Activated T-cell treated with anti-CD3 and anti-CD28 coated beads, Interleukin-2, amount 50 U/mL, for 1 hour (primary cell): ENCODE measurements at regions not wholly inside any gene's neighbourhood (a gene's known extent, or its start where the extent isn't known, plus 50 kb on each side); places are given as distances from the start of the nearest gene placed in this dataset.

ENCODE experiments used
- DNase-seq: peaks from one replicate; pipeline ENCODE4 v3.0.0-alpha.2; 2020

DNA sequence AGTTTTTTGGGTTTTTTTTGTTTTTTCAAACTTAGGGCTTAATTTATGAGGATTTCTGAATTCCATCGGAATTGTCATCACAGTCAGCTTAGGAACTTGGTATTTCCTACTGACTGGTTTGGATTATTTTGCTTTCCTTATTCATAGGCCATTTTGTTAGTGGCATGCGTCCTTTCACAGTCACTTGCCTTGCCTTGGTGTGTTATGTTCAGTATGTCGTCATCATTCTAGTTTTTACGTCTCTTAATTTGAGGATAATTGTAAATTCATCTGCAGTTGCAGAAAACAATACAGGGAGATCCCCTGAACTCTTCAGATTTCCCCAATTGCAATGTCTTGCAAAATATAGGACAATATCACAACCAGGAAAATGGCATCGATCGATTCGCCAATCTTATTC, 485.3 kb downstream of the CBLN2 start:
- no peak for DNase-seq

DNA sequence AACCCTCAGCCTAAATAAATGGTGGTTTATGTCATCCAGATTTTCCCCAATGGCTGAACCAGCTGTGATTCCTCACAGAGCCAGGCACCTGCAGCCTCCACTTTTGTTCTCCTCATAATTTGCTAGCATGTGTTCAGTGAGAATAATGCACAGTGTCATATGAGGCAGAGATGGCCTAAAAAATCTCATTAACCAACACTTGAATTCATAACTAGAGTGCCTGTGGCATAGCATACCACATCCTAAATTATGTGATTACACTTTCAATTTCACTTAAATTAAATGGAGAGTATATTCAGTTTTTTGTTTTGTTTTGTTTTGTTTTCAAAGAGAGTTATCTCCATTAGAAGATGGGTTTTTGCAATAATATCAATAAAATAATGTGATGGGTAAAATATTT, 488.0 kb downstream of the CBLN2 start:
- DNase-seq = no peak

DNA sequence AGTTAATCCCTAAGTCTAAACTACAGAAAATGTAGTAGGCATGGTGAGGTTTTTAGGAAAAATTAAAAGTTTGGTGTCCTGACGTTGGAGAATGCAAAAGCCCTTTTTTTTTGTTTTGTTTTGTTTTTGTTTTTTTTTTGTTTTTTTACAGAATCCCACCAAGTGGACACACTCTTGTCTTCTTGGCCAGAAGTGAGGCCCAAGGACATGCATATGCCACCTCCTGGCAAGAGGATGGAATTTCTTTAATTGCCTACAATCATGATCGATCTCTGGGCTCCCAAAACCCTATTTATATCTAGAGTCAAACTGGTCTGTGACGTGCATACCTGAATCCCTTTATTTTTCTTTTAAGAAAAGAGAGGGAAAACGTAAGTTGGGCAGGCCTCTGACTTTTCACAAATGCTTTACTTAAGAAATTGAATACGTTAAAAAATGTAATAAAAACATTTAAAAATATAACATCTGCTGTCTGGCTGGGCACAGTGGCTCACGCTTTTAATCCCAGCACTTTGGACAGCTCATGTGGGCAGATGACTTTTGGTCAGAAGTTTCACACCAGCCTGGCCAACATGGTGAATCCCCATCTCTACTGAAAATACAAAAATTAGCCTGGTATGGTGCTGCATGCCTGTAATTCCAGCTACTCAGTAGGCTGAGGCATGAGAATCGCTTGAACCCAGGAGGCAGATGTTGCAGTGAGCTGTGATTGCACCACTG, 502.7 kb downstream of the CBLN2 start:
- DNase-seq = no peak

DNA sequence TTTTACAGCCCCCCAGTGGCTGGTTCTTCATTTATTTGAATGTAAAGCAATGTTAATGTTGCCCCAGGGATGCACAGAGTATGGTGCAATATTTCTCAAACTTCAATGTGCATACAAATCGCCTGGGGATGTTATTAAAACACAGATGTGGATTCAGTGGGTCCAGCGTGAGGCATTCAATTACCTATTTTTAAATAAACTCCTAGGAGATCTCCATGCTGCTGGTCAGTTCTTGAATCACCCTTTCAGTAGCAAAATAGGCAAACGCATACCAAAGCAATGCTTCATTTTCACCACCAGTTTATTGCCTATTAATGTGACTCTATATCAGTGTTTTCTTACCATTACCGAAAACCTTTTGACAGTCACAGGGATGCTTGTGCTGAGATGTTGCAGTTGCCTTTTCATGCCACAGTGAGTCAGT, 530.7 kb downstream of the CBLN2 start:
- no peak for DNase-seq

DNA sequence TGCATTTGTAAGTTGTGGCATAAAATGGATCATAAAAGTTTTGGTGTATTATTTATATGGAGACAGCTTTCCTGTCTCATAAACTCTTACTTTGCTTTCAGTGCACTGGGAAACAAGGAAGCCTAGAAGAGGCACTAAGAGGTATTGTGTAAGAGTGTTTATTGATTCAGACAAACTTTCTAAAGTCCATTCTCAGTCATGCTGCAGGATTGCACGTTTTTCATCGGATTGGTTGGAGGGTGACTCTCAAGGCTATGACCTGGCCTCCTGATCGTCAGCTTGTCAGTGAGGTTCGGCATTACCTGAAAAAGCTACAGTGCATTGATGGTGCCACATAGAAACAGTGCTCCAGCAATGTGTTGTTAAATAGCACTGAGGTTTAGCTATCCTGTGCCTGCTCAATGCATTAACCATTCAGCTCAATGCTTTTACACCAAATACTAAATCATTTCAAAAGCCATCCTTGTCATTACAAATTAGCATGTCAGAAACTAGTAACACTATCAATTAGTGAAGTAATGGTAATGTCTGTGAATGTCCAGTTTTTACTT, 545.5 kb downstream of the CBLN2 start:
- DNase-seq = no peak

DNA sequence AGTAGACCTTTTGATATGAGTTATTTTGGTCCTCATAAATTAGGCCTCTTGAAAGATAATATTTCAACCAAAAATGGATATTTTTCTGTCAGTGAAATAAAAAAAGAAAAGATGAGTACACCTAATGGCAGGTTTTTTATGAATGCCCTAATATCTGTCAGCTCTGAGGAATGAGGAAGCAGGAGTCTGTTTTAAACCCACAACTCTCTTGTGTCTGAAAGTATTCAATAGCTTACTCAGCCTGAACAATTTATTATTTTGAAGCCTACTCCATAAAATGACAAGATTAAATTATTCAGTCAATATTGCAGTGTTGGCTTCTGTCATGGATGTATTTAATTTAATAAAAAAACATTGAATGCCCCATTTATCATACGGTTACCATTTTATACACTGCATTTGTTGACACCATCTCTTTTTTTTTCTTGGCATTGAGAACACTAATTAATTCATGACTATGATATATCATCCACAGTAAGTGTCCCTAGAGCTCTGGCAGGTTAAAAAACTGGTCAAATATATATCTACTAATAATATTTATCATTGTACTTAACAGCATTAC, 548.2 kb downstream of the CBLN2 start:
- DNase-seq = no peak

DNA sequence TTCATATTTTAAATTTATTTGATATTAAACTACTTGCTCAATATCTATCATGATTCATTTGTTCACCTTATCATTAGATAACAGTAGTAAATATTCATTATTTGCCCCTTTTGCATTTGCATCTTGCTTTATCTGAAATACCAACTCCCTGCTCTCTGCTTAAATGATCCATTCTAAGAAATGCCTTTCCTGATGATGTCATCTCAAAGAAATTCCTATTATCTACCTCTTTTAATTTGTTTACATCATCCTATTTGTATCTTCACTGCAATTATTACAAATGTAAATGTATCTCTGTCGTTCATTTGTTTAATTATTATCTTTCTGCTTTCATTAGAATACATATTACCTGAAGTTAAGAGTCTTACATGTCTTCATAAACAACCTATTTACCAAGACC, 549.9 kb downstream of the CBLN2 start:
- no peak for DNase-seq

DNA sequence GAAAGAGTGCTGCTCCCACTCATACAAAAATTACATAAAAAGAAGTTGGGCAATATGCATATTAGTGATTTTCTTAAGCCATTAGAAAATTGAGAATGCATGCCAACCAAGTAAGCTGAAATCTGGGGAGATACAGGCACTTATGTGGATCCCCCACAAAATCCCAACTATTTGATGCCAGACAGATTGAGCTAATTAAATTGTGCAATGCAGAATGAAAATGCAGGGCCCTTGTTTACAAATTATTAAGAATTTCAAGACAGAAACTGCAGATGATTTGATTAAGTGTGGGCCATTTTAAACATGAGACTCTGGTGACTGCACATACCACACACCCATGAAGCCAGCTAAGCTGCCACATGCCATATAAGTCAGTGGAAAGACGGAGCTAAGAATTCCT, 554.5 kb downstream of the CBLN2 start:
- DNase-seq = no peak

DNA sequence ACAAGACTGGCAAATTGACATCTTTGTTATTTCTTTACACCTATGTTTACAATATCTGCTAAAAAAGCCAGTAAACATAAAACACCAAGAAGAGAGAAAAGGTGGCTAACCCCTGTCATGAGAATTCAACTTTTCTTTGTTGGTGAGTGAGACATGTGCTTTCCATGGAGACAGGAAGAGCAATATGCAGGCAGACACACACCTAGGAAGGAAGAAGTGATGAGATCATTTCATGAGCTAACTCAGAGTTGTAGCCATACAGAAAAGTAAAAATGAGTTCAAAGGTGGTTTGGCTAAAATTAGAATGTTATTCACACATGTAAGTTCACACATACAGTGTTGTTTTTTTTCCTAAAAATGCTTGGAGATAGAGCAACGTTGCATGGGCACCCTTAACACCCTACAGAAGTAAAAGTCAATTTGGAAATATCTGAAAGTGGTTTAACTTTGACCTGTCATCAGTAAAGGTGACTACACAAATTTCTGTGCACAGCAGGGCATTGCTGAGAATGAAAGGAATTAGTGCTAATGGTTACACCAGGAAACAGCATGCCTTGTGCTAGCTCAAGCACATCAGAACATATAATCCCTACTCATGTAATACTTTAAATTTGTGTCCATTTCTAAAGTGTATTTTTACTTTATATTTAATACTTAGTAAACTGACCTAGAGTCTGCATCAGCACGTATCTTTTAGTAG, 557.6 kb downstream of the CBLN2 start:
- DNase-seq = no peak

DNA sequence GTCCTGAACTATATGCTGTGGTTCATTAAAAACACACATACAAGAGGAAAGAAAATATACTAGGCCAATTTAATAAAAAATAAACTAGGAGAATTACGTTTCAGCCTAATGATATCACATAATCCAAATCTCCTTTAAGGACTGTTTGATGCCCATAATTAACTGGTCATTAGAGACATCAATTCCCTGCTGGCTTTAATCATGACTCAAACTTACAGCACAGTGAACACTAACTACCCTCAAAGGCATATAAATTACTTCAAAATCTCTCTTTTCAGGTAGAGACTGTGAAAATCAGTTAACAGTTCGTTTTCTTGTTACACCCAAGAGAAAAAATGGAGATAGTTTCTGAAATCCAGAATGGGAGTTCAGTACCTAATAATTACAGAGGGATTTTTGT, 567.4 kb downstream of the CBLN2 start:
- no peak for DNase-seq

DNA sequence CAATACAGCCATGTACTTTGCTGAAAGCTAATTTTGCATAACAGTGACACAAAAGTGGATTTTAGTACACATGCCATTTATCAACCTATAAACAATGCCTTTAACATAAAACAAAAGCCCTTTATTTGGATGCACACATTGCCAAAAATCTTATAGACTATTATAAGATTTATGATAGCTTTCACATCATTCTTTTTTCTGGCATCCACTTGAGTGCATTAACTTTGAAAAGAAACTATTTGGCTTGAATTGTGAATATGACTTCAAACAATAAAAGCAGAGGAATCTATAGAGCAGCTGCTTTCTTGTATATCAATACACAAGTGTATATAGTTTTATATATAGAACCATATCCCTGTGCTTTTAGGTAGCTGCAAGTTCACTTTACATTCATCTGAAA, 577.4 kb downstream of the CBLN2 start:
- DNase-seq = no peak

DNA sequence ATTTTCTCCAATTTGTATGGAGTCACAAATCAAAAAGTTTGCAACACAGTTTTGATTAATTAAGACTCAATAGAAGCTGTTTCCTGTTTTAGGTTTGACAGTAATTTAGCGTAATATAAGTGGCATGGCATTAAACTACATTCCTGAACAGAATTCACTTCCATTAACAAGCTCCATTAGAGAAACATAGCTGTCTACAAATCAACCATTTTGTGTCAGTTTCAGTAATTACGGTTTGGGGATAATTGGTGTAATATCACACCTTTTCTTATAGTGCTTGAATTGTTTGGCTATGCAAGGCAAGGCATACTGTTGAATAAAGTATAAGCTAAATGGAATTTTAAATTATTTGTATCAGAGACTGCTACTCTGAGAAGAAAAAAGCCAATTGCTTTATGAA, 585.5 kb downstream of the CBLN2 start:
- no peak for DNase-seq

DNA sequence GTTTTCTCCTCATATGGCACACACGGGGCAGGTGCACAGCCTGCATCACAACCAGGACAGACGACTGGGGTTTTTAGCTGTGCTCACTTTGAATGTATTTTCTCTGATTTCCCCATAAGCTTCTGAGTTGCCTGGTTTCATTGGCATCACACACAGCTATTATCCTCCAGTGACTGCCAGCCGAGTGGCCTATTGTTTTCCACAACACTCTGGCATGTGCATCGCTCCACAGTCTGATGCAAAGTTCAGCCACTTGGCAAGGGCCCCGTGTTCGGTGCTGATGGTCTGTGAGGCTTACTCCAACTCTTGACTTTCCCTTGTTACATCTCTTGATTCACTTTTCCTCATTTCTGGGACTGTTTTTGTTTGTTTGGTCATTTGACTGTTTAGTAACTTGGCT, 593.1 kb downstream of the CBLN2 start:
- DNase-seq = no peak

DNA sequence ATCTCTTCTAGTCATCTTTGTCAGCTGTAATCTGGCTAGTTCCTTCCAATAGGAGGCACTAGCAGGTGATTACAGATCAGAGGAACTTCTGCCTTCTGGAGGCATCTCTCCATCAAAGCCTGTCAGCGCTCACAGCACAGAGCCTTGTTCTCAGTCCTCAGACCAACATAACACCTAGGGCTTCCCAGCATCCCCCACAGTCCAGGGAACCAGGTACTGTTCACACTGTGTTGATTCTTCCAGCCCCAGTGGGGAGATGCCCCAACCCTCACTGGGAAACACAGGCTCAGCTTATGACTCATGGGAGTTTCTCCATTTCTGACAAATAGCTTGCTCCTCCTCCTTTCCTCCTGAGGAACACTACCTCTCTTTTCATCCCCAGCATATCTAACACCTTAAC, 601.7 kb downstream of the CBLN2 start:
- DNase-seq = no peak

DNA sequence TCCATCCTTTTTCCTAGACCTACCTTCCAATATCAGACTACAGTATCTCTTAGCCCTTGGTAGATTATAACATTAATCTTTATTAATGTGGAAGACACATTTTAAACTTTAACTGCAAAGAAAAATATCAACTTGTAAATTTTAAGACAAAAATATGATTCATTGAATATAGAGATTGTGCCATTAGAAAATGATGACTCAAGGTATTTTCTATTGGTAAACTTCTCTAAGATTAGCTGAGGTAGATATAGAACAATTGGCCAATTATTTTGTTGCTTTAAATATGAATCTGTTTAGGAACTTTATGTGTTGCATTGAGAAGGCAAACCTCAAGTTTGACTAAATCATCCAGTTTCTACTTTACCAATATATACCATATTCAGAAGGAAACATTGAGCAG, 604.7 kb downstream of the CBLN2 start:
- DNase-seq = no peak

DNA sequence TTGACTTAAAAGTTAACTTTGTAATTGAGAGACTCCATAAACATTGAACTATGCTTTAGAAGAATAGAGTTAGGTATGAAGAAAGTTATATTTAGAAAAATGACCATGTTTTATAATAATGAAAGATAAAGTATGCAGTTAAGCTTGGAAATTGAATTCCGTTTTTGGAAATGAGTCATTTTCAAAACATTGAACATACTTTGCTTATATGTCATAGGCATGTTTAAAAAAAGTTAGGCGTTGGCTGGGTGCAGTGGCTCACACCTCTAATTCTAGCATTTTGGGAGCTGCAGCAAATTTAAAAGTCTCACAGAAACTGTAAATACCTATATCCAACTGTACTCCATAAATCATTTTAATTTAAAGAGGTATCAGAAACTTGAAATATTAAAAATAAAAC, 607.4 kb downstream of the CBLN2 start:
- DNase-seq = no peak

DNA sequence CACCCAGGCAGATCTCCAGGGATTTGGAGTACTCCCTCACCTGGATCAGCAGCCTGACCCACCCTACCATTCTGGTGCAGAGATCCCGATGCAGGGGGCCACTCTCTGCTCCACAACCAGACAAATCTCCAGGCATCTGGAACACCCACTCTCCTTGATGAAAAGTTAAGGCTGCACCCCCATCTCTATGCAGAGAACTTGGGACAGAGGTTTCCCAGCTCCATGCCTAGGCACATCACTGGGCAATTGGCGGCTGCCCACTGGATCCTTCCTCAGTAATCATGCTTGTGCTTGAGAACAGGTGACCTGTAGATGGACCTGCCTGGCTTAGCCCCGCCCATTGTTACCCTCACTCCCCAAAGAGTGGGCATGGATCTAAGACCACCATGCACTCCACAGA, 624.9 kb downstream of the CBLN2 start:
- no peak for DNase-seq

DNA sequence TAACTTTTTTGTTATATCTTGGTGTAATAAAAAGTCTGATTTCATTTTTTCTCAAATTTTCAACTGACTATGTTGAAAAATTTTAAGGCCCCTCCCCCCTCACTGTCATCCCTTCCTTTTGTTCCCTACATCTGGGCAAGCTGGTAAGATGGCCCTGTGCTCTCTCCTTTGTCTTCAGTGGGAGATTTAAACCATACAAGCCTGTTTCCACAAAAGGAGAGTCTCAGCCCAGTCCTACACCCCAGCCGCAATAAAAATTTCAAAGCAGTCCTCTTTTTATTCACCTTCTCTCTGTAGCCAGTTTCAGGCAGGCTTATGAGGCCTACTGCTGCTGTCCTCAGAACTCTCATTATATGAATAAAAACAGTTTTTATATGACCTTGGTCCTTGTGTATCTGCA, 630.5 kb downstream of the CBLN2 start:
- DNase-seq = no peak

DNA sequence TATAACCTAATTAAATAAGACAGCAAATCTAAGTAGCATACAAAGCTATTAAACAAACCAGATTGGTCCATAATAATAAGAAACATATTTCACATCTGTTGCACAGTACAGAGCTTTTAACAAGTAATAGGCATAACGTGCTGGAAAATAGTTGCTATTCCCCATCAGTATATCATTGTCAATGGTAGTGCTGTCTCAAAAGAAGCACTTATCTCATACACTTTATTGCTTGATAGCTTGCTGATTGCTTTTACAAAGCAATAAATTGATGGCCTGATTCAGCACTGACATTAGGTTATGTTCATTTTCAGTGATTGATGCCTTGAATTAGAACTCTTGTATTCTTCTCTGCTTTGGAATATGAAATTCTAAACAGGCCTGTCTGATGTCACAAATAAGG, 641.7 kb downstream of the CBLN2 start:
- no peak for DNase-seq

DNA sequence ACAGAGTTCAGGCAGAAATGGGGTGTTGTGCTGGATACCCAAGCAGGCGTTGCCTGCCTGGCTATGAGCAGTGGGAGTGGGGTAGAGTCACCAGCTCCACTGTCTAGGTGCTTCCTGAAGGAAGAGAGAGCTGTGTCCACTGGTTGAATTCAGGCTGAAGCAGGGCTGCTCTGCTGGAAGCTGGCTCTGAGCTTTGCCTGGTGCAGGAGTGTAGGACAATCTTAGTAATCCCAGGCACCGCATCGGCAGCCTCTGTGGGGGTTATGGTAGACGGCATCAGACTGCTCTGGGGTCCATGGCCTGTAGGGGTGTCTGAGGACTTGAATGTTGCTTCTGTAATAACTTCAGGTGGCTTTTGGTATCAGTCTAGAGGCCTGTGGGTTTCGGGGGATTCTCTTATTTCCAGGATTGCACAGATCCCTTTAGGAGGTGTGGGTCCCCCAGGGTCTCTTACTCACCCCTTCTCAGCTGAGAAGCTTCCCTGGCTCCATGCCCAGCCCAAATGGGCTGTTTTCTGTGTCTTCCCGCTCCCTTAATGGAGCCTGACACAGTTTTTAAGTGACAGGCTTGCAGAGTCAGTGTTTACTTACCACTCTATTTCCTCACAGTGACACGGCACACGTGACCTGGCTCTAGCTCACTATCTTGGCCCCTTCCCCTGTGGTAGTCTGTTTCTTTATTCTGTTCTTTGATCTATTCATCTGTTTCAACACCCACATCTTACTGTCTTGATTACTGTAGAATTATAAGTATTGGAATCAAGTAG, 644.3 kb downstream of the CBLN2 start:
- no peak for DNase-seq

DNA sequence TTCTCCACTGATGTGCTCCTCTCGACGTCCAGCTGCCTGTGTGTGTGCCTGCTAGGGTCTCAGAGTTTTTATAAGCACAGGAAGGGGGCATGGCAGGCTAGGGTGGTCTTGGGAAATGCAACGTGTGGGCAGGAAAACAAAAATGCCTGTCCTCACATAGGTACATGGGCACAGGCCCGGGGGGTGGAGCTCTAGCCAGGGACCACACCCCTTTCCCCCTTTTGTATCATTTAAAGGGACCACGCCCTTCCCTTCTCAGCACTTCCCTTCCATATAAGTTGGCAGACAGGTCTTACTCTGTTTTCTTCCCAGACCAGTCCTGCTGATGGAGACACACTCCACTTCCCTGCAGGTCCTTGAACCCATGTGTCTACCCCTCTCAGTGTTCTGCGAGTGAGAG, 645.0 kb downstream of the CBLN2 start:
- DNase-seq = no peak

DNA sequence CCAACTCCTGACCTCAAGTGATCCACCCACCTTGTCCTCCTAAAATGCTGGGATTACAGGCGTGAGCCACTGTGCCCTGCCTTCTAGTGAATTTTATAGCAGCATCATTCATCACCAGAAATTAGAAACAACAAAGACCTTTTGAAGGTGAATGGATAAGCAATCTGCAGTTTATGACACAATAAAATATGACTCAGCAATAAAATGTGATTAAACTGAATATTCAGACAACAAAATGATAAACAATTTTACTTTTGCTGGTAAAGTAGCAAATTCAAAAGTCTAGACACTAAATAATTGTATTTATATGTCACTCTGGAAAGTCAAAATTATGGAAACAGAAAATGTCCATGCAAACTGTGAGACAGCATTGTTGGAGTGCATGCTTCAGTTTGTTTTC, 656.6 kb downstream of the CBLN2 start:
- DNase-seq = no peak

DNA sequence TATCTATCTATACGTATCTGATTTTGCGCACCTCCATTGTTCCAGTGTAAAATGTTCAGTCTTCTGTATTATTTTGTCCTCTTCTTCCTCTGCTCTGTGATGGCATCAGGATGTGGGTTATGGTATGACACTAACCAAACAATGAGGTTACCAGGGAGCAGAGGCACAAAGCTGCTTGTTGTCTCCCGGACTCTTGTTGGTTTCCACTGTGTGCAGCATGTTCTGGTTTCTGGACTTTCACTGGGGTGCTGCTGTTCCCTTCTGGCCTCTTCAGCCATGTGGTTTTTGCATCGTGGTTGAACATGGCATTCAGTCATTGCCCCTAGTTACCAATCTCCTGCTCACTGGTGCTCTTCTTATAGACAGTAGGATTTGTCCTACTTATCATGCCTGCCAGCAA, 665.9 kb downstream of the CBLN2 start:
- DNase-seq = no peak

DNA sequence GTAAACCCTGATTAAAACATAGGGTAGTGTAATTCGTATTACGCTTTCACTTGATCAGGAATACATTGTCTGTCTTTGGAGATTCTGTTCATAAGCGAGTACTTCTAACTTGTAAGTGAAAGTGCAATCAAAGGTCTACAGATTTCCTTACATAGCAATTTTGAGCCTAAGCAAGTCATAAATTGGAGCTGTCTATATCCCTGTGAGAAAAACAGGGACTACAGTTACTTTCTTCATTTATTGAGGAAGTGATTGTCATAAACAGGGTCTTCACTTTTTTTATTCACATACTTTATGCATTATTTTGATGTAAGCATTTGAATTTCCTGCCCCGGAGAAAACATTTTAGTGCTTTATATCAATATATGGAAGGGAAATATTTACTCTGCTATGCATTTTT, 670.4 kb downstream of the CBLN2 start:
- no peak for DNase-seq
